Panc1 (cell line): ENCODE measurements at regions not wholly inside any gene's neighbourhood (a gene's known extent, or its start where the extent isn't known, plus 50 kb on each side); places are given as distances from the start of the nearest gene placed in this dataset.

Experiments used
- POLR2AphosphoS5 ChIP-seq: IDR thresholded peaks from 2 replicates; pipeline ENCODE4 v1.6.1; 2012; ENCODE audit warnings: mild to moderate bottlenecking, low read depth, low read length, moderate library complexity
- SIN3A ChIP-seq: IDR thresholded peaks from 2 replicates; pipeline ENCODE4 v1.6.1; 2012; ENCODE audit warnings: low read depth, mild to moderate bottlenecking, low read length, moderate library complexity, borderline replicate concordance; ENCODE audit not compliant: insufficient read depth
- TCF7L2 ChIP-seq: IDR thresholded peaks from 2 replicates; pipeline ENCODE4 v1.6.1; 2011; ENCODE audit warnings: mild to moderate bottlenecking, low read depth, low read length, inconsistent platforms
- TF ChIP-seq, protein P1 (sequence below), 2 experiments: IDR thresholded peaks; 2 replicates each; pipeline ENCODE4 v1.6.1; 2011 to 2012; ENCODE audit warnings: low read depth in 2 of 2, control low read depth in 1 of 2, low read length in 1 of 2, mild to moderate bottlenecking in 1 of 2, moderate library complexity in 1 of 2; ENCODE audit not compliant: insufficient read depth in 1 of 2
- TF ChIP-seq, protein P2 (sequence below): fragments of 450-650 bp; IDR thresholded peaks from 2 replicates; pipeline ENCODE4 v1.5.1; 2017; ENCODE audit warnings: mild to moderate bottlenecking

DNA sequence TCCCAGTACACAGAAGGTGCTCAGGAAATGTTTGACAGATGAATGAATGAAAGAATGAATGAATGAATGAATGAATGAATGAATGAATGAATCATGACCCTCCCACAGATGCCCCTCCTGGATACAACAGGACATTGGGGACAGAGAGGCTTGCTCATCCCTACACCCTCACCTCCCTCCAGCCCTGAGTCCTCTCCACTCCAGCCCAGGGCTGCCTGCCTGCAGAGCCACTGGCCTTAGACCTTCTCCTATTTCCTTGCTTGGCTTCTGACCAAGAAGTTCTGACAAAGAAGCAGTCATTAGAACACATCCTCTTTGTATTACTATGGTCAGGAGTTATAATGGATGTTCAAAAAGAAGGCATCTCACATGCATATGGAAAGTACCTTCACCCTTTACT lies 240.7 kb upstream of the DAPK1 start:
- TF ChIP-seq, protein P1, sequence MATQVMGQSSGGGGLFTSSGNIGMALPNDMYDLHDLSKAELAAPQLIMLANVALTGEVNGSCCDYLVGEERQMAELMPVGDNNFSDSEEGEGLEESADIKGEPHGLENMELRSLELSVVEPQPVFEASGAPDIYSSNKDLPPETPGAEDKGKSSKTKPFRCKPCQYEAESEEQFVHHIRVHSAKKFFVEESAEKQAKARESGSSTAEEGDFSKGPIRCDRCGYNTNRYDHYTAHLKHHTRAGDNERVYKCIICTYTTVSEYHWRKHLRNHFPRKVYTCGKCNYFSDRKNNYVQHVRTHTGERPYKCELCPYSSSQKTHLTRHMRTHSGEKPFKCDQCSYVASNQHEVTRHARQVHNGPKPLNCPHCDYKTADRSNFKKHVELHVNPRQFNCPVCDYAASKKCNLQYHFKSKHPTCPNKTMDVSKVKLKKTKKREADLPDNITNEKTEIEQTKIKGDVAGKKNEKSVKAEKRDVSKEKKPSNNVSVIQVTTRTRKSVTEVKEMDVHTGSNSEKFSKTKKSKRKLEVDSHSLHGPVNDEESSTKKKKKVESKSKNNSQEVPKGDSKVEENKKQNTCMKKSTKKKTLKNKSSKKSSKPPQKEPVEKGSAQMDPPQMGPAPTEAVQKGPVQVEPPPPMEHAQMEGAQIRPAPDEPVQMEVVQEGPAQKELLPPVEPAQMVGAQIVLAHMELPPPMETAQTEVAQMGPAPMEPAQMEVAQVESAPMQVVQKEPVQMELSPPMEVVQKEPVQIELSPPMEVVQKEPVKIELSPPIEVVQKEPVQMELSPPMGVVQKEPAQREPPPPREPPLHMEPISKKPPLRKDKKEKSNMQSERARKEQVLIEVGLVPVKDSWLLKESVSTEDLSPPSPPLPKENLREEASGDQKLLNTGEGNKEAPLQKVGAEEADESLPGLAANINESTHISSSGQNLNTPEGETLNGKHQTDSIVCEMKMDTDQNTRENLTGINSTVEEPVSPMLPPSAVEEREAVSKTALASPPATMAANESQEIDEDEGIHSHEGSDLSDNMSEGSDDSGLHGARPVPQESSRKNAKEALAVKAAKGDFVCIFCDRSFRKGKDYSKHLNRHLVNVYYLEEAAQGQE (IDR thresholded peaks at IDR 0.05; ENCODE audit: insufficient read depth in 1 of 2, low read depth in 2 of 2, low read length in 1 of 2), result no peak
- TF ChIP-seq, protein P2, sequence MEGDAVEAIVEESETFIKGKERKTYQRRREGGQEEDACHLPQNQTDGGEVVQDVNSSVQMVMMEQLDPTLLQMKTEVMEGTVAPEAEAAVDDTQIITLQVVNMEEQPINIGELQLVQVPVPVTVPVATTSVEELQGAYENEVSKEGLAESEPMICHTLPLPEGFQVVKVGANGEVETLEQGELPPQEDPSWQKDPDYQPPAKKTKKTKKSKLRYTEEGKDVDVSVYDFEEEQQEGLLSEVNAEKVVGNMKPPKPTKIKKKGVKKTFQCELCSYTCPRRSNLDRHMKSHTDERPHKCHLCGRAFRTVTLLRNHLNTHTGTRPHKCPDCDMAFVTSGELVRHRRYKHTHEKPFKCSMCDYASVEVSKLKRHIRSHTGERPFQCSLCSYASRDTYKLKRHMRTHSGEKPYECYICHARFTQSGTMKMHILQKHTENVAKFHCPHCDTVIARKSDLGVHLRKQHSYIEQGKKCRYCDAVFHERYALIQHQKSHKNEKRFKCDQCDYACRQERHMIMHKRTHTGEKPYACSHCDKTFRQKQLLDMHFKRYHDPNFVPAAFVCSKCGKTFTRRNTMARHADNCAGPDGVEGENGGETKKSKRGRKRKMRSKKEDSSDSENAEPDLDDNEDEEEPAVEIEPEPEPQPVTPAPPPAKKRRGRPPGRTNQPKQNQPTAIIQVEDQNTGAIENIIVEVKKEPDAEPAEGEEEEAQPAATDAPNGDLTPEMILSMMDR, result no peak
- no peak for TF ChIP-seq SIN3A
- no peak for TF ChIP-seq TCF7L2
- TF ChIP-seq POLR2AphosphoS5, result no peak
